Stimulated activated CD4-positive, alpha-beta T cell treated with anti-CD3 and anti-CD28 coated beads, TNF-alpha, amount 100 ng/mL, for 4 hours (primary cell): ENCODE measurements at regions not wholly inside any gene's neighbourhood (a gene's known extent, or its start where the extent isn't known, plus 50 kb on each side); places are given as distances from the start of the nearest gene placed in this dataset.

ENCODE experiments used
- DNase-seq, 3 experiments: peaks; one replicate each; pipeline ENCODE4 v3.0.0-alpha.2; 2020; ENCODE audit warnings: low read depth in 3 of 3

DNA sequence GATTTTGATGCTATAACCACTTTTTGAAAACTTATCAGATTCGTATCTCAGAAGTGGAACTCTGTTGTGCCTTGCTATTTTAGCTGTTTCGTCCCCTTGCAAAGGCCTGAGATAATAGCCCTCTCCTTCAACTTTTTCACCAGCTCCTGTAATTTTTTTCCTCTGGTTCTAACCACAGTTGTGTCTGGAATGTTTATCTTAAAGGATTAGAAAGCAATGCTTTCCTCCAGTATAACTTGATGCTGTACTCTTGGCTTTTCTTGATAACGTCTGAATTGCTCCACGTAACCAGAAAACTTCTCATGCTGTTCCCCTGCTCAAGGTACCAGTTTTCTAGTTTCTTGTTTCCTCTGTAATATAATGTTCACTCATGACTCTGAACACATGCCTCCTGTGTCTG lies 209.4 kb downstream of the DTWD2 start:
- no peak for DNase-seq

GRCh38 chr5:118777189-118777736 lies 211.1 kb downstream of the DTWD2 start:
- DNase-seq, result no peak

- DNase-seq, result no peak
These were observed 211.6 kb downstream of the DTWD2 start for GRCh38 chr5:118776755-118777154.

- no peak for DNase-seq
These were observed 212.4 kb downstream of the DTWD2 start for GRCh38 chr5:118775790-118776499.

GRCh38 chr5:118768607-118769175 lies 219.7 kb downstream of the DTWD2 start:
- DNase-seq, result no peak

GRCh38 chr5:118762291-118762690 lies 226.1 kb downstream of the DTWD2 start:
- no peak for DNase-seq

DNA sequence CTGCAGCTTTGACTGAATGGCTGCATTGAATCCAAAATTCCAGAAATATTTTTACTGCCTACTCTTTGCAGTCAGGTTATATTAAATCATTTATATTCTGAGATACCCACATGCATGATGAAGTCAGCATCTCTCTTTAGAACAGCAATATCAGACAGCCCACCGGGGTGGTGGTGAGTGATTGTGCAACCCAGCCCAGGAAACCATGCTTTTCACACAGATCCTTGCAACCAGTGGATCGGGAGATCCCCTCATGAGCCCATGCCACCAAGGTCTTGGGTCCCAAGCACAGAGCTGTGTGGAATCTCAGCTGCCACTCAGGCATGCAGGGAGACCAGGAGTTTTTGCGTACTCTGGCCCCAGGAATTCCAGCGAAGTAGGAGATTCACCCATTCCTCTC lies 226.5 kb downstream of the DTWD2 start:
- no peak for DNase-seq

DNA sequence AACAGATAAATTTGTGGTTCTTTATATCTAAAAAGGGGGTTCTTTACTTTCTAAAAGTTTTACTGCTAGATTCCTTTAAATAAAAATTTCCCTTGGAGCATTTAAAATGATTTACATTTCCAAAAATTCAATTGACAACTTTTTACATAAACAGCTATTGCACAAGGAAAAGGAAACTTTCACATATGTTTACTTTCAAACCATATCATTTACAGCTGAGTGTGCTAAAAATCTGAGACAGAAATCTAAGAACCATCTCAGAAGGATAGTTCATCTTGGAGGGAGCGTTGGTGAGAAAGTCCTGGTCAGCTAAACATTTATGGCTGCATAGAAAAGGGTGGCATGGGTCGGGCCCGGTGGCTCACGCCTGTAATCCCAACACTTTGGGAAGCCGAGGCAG lies 235.4 kb downstream of the DTWD2 start:
- no peak for DNase-seq

DNA sequence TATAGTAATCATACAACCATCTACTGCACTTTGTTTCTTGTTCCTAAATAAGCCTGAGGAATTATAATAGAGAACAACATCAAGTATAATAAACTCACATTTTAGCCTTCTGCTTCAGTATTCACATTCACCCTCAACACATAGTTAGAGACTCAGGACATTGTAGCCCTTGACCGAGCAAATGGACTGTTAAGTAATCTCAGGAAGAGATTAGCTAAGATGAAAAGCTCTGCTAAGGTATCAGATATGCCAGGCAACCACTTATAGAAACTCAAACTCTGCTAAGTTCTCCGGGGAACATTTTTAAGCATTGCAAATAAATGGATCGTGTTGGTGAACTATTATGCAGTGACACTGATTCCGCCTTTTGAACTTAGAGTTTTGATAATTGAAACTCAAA lies 252.0 kb downstream of the DTWD2 start:
- no peak for DNase-seq

DNA sequence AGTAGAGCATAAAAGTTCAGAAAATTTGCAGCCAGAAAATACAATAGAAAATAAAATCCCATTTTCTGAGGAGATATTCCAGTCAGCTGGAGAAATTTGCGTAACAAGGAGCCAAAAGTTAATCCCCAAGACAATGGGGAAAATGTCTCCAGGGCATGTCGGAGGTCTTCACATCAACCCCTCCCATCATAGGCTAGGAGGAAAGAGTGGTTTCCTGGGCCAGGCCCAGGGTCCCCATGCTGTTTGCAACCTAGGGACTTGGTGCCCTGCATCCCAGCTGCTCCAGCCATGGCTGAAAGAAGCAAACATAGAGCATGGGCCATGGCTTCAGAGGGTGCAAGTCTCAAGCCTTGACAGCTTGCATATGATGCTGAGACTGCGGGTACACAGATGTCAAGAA lies 255.0 kb downstream of the DTWD2 start:
- DNase-seq, result no peak

DNA sequence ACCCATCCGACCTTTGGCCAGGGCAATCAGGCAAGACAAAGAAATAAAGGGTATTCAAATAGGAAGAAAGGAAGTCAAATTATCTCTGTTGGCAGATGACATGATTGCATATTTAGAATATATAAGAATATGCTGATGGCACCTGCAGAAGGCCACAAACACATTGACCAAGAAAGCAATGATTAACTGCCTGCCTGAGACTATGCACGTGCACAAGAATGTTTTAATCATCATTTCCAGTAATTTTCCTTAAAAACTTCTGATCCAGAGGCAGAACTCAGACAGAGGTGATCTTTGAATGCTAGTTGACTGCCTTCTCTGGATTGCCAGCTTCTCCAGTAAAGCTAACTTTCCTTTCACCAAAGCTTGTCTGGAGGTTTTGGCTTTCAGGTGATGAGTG lies 260.2 kb downstream of the DTWD2 start:
- no peak for DNase-seq

DNA sequence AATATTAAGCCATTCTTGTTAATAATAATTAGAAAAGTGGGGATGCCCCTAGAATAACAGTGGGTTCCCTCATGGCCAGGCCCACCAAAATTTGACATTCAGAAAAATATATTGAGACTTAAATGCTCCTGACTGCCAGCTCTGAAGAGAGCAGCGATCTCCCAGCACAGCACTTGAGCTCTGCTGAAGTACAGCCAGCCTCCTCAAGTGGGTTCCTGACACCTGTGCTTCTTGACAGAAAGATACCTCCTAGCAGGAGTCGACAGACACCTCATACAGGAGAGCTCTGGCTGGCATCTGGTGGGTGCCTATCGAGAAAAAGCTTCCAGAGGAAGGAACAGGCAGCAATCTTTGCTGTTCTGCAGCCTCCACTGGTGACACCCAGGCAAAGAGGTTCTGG lies 261.5 kb downstream of the DTWD2 start:
- DNase-seq, result no peak

GRCh38 chr5:118723021-118723338 lies 265.4 kb downstream of the DTWD2 start:
- no peak for DNase-seq

- no peak for DNase-seq
These were observed 266.0 kb downstream of the DTWD2 start for GRCh38 chr5:118722122-118723020.

GRCh38 chr5:118711727-118712126 lies 276.6 kb downstream of the DTWD2 start:
- DNase-seq, result no peak

DNA sequence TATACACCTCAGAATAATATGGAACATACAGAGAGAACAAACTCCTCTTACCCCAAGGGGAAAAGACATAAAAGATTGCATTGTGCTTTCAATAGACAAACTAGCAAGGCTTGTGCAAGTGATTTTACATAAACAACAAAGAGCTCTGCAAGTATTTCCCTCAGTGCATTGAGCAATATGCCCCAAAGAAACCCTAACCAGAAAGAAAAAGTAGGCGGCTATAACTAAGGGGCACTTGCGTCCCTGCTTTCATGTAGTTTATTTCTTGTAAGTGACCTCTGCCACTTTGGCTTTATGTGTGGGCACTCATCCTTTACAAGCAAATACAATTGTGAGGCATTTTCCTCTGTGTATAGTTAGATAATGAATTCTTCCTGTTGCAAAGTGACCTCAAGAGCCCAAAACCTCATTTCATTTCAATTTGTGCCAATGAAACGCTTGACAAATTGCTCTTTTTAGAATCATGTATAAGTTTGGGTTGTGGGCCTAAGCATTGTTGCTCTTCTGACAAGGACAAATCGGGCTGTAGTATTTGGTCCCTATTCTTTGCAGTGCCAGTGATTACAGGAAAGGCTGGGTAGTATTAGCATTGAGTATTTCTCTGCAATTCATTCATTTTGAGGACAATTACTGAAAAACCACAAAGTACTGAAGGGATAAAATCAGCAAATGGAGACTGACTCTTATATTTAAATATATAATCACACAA lies 282.2 kb downstream of the DTWD2 start:
- no peak for DNase-seq

GRCh38 chr5:118703241-118703640 lies 285.1 kb downstream of the DTWD2 start:
- DNase-seq, result no peak

GRCh38 chr5:118701791-118702190 lies 286.6 kb downstream of the DTWD2 start:
- DNase-seq, result no peak

DNA sequence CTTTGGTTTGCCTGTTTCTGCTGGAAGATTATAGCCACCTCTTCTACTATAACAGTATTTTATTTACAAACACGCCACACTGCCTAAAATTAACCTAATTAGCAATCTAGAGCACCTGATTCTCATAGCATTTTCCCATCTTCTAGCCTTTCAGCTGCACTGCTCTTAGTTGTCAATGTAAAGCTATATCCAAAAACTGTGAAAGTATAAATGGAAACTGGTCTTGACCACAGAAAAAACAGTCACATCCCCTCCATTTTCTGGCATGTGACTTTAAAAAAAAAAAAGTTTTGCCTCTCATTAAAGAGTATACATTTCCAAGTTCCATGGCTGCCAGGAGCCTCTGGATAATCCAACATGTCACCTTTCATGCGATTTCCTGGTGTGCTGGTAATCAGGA lies 287.8 kb downstream of the DTWD2 start:
- DNase-seq, result no peak

GRCh38 chr5:118698774-118699173 lies 289.6 kb downstream of the DTWD2 start:
- no peak for DNase-seq

GRCh38 chr5:118696076-118696475 lies 292.3 kb downstream of the DTWD2 start:
- no peak for DNase-seq

DNA sequence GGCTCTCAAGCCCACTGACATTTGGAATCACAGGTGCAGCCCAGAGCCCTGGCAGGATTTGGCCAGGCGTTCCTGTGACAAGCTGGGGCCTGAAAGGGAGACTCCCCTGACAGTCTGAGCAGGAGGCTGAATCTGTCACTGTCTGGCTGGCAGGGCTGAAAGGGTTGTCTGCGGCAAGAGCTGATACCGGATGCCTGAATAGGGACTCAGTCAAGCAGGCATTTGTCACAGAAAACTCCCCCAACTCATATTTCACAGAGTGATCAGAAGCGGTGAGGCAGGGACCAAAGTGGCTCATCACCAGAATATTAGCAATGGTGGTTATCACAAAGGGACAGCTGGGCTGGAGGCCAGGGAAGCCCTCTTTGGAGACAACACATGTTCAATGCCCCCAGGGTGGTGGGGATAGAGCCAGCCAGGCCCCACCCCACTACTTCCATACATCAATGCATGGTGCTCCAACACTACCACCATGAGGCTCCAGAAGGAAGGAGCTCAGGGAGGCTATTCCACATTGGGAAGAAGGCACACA lies 295.5 kb downstream of the DTWD2 start:
- DNase-seq, result no peak
